ENCODE measurements at regions not wholly inside any gene's neighbourhood (a gene's known extent, or its start where the extent isn't known, plus 50 kb on each side); places are given as distances from the start of the nearest gene placed in this dataset.

DNA sequence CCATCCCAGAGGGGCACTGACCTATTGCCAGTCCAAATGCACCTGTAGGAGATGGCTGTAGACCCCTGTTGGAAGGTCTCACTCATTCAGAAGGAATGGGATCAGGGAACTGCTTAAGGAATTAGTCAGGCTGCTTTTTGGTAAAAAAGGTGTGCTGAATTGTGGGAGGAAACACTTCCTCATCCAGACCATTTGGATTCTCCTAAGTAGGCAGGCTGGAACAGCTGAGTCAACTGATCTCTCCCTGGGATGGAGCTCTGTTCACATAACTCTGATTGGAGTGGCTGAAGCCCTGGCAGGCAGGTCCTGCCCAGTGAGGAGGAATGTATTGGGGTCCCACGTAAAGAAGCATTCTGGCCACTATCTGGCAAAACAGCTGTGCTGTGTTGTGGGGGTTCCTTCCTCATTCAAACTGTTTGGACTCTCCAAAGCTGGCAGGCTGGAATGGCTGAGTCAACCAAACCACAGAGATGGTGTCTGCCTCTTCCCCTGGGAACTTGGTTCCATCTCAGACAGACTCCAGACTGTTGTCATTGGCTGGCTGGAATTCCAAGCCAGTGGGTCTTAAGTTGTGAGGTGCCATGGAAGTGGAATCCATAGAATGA lies 70.7 kb upstream of the PDC start:
- no peaks in the 10 kb centered on the region for H3K36me3 Mint-ChIP-seq (ENCODE audit: low read depth)
- H3K27me3 Mint-ChIP-seq: no peaks in the 10 kb centered on the region
- H3K27ac Mint-ChIP-seq: no peak overlapping the region
- no peaks in the 10 kb centered on the region for H3K4me1 Mint-ChIP-seq (ENCODE audit: low read depth)
- H3K9me3 Mint-ChIP-seq: peaks cover 7% of the 10 kb centered on the region
- no peak overlapping the region for H3K4me3 Mint-ChIP-seq

DNA sequence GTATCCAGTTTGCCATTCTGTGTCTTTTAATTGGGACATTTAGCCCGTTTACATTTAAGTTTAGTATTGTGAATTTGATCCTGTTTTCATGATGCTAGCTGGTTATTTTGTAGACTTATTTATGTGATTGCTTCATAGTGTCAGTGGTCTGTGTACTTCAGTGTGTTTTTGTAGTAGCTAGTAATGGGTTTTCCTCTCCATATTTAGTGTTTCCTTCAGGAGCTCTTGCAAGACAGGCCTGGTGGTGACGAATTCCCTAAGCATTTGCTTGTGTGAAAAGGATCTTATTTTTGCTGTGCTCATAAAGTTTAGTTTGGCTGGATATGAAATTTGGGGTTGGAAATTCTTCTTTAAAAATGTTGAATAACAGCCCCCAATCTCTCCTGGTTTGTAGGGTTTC lies 69.2 kb upstream of the PDC start:
- no peak overlapping the region for H3K4me3 Mint-ChIP-seq
- H3K27me3 Mint-ChIP-seq: no peaks in the 10 kb centered on the region
- H3K36me3 Mint-ChIP-seq (ENCODE audit: low read depth): no peaks in the 10 kb centered on the region
- peaks cover 15% of the 10 kb centered on the region for H3K9me3 Mint-ChIP-seq
- H3K4me1 Mint-ChIP-seq (ENCODE audit: low read depth): no peaks in the 10 kb centered on the region
- no peak overlapping the region for H3K27ac Mint-ChIP-seq

DNA sequence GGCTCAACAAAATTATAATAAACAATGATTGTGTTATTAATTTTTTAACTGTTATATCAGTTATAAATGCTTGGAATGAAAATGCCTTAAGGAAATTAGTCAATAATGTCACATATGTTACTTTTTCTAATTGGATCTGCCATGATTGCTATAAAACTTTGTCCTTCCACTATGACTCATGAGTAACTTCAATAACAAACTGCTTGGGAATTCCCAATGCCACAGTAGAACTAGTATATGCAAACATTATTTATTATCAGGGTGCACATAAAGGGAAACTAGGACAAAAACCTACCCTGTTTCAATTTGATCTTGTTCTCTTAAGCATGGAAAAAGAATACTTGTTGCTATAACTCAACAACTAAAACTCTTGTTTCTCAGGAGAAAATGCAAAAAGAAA lies 59.1 kb upstream of the PDC start:
- Mint-ChIP-seq H3K4me1 (ENCODE audit: low read depth) (no peaks in the 10 kb centered on the region), H3K27ac (no peak overlapping the region), H3K36me3 (ENCODE audit: low read depth) (no peaks in the 10 kb centered on the region), H3K4me3 (no peak overlapping the region), H3K27me3 (no peaks in the 10 kb centered on the region), H3K9me3 (peaks cover 16% of the 10 kb centered on the region)

DNA sequence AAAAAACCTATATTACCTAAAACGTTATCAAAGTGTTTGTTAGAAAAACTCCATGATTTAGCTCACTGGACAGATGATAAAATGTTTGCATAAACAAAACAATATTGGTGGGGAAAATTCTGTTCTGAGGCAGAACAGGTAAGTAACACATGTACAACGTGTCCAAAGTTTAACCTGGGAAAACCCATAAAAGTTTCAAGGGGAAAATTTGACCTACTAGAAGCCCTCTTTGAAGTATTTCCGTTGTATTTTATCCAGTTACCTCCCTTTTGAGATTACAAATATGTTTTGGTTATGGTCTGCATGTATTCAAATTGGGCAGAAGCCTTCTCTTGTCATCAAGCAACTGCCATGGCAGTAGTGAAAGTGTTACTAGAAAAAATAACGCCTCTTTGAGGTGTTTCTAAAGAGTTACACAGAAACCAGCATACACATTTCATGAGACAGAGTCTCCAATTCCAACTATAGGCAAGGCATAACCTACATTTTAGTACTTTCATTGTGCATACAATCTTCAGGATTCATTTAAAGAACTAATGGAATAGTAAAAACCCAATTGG lies 58.0 kb upstream of the PDC start:
- Mint-ChIP-seq H3K4me1 (ENCODE audit: low read depth) (no peaks in the 10 kb centered on the region), H3K27me3 (no peaks in the 10 kb centered on the region), H3K27ac (no peak overlapping the region), H3K36me3 (ENCODE audit: low read depth) (no peaks in the 10 kb centered on the region), H3K4me3 (no peak overlapping the region), H3K9me3 (peaks cover 10% of the 10 kb centered on the region)

DNA sequence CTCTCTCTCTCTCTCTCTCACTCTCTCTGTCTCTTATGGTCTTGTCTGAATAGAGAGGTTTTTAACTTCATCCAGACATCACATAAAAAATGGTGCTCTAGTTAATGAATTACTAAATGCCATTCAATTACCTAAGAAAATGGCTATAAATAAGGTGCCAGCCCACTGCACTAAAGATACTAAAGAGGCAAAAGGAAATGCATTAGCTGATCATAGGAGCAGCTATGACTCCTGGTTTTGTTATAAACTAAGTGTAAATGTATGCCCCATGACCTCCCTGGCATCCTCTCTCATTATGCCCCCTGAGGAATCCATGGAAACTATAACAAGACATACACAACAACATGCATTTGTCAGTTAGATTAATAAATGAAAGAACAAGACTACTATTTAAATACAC lies 57.5 kb upstream of the PDC start:
- H3K27ac Mint-ChIP-seq: no peak overlapping the region
- no peaks in the 10 kb centered on the region for H3K4me1 Mint-ChIP-seq (ENCODE audit: low read depth)
- no peaks in the 10 kb centered on the region for H3K27me3 Mint-ChIP-seq
- no peak overlapping the region for H3K4me3 Mint-ChIP-seq
- no peaks in the 10 kb centered on the region for H3K36me3 Mint-ChIP-seq (ENCODE audit: low read depth)
- peaks cover 10% of the 10 kb centered on the region for H3K9me3 Mint-ChIP-seq

DNA sequence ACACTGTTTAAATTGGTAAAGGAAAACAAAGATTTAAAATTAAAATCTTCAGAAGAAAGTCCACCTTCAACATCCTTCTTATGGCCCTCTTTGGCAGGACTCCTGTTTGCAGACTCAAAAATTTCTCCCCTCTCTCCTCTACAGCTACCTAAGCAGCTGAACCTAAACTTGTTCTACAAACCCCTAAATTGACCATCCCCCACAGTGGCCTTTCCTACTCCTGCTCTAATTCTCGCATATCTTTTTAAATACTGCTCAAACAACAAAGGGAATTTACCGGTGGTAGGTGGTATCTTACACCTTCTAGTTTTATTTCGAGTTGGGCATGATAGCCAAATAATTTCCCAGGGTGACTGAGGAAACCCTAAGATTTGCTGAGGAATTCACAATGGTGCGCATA lies 53.5 kb upstream of the PDC start:
- H3K27me3 Mint-ChIP-seq: no peaks in the 10 kb centered on the region
- H3K36me3 Mint-ChIP-seq (ENCODE audit: low read depth): peaks cover 1% of the 10 kb centered on the region
- H3K9me3 Mint-ChIP-seq: peaks cover 9% of the 10 kb centered on the region
- H3K4me3 Mint-ChIP-seq: no peak overlapping the region
- H3K4me1 Mint-ChIP-seq (ENCODE audit: low read depth): no peaks in the 10 kb centered on the region
- no peak overlapping the region for H3K27ac Mint-ChIP-seq

DNA sequence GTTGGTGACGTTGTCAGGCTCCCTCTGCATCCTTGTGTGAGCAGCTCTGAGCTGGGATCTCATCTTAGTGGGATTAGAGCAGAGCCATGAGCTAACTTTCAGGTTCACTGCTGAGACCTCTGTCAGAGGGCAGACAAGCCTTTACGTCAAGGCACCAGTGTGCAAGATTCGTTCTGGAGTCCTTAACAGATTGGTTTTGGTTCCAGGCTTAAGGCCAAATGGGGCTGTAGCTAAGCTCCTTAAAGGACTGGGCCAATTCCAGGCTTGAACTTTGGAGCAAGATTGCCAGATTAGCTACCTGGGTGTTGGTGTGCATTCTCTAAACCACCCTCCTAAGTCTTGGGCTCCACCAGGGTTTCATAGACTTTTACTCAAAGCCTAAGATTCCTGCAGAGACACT lies 52.6 kb upstream of the PDC start:
- peaks cover 11% of the 10 kb centered on the region for H3K9me3 Mint-ChIP-seq
- H3K27ac Mint-ChIP-seq: no peak overlapping the region
- H3K4me3 Mint-ChIP-seq: no peak overlapping the region
- no peaks in the 10 kb centered on the region for H3K4me1 Mint-ChIP-seq (ENCODE audit: low read depth)
- peaks cover 4% of the 10 kb centered on the region for H3K36me3 Mint-ChIP-seq (ENCODE audit: low read depth)
- no peaks in the 10 kb centered on the region for H3K27me3 Mint-ChIP-seq

DNA sequence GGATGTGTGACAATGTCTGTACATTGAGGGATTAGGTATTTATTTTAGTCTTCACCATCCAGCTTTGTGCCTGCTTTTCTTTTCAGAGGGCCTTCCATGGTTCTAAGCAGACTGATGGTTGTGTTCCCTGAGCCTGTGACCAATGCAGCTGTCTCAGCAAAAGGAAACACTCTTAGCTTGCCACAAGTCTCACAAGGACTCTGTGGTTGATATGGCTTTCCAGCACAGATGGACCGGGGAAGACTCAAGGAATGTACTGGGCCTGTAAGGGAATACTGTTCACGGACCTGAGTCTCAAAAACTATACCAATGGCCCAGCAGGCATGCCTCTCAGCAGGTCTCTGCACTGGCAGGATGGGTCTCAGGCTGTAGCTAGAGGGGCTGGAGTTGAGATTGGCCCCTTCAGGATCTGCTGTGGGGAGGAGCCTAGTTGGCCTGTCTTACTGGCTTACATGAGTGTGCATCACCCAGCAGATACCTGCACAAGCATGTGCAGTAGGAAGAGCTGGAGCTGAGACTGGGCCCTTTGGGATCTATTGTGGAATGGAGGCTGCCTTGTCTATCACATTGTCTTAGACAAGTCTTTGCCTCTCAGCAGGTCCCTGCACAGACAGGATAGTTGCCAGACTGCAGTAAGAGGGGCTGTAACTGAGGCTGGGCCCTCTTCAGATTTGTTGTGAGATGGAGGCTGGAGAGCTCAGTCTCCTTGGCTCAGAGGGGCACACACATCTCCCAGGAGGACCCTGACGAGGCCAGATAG lies 52.0 kb upstream of the PDC start:
- H3K4me3 Mint-ChIP-seq: no peak overlapping the region
- H3K36me3 Mint-ChIP-seq (ENCODE audit: low read depth): peaks cover 4% of the 10 kb centered on the region
- H3K9me3 Mint-ChIP-seq: peaks cover 17% of the 10 kb centered on the region
- no peaks in the 10 kb centered on the region for H3K4me1 Mint-ChIP-seq (ENCODE audit: low read depth)
- H3K27ac Mint-ChIP-seq: no peak overlapping the region
- H3K27me3 Mint-ChIP-seq: no peaks in the 10 kb centered on the region

DNA sequence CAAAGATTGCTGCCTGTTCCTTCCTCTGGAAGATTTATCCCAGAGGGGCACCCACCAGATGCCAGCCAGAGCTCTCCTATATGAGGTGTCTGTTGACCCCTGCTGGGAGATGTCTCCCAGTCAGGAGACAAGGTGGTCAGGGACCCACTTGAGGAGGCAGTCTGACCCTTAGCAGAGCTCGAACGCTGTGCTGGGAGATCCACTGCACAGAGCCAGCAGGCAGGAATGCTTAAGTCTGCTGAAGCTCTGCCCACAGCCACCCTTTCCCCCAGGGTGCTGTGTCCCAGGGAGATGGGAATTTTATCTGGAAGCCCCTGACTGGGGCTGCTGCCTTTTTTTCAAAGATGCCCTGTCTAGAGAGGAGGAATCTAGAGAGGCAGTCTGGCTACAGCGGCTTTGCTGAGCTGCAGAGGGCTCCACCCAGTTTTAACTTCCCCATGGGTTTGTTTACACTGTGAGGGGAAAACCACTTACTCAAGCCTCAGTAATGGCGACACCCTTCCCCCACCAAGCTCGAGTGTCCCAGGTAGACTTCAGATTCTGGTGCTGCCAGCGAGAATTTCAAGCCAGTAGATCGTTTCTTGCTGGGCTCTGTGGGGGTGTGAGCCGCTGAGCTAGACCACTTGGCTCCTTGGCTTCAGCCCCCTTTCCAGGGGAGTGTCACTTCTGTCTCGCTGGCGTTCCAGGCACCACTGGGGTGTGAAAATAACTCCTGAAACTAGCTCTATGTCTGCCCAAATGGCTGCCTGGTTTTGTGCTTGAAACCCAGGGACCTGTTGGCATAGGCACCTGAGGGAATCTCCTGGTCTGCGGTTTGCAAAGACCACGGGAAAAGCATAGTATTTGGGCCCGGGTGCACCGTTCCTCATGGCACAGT lies 51.1 kb upstream of the PDC start:
- H3K9me3 Mint-ChIP-seq: peaks cover 19% of the 10 kb centered on the region
- H3K4me3 Mint-ChIP-seq: no peak overlapping the region
- H3K36me3 Mint-ChIP-seq (ENCODE audit: low read depth): peaks cover 4% of the 10 kb centered on the region
- no peak overlapping the region for H3K27ac Mint-ChIP-seq
- H3K27me3 Mint-ChIP-seq: no peaks in the 10 kb centered on the region
- H3K4me1 Mint-ChIP-seq (ENCODE audit: low read depth): no peaks in the 10 kb centered on the region
